H1 (cell line): ENCODE measurements at regions not wholly inside any gene's neighbourhood (a gene's known extent, or its start where the extent isn't known, plus 50 kb on each side); places are given as distances from the start of the nearest gene placed in this dataset.

Experiments
- BACH1 ChIP-seq: IDR thresholded peaks from 2 replicates; pipeline ENCODE4 v1.6.1; 2012; ENCODE audit warnings: low read length, improper control_type of control experiment
- JUND ChIP-seq: IDR thresholded peaks from 2 replicates; pipeline ENCODE4 v1.6.1; 2011; ENCODE audit warnings: mild to moderate bottlenecking, improper control_type of control experiment, low read length
- PHF8 ChIP-seq: fragments of 200-600 bp; sonication (generic); conservative IDR thresholded peaks from 2 replicates; pipeline ENCODE4 v1.7.1; 2012; ENCODE audit warnings: low read depth, mild to moderate bottlenecking, inconsistent platforms, low read length, moderate library complexity
- SIN3A ChIP-seq, 2 experiments: IDR thresholded peaks in 1 of 2; conservative IDR thresholded peaks in 1 of 2; 2 replicates each; pipeline ENCODE4 v1.6.1; 2011 to 2012; ENCODE audit warnings: low read length in 2 of 2, improper control_type of control experiment in 1 of 2, low read depth in 1 of 2, mild to moderate bottlenecking in 1 of 2
- SIX5 ChIP-seq: IDR thresholded peaks from 2 replicates; pipeline ENCODE4 v1.6.1; 2011; ENCODE audit warnings: mild to moderate bottlenecking, low read depth, low read length
- TAF7 ChIP-seq: optimal IDR thresholded peaks from 2 replicates; pipeline ENCODE3; 2011; ENCODE audit warnings: low read depth, mild to moderate bottlenecking, inconsistent platforms, low read length, moderate library complexity, borderline replicate concordance

GRCh38 chr4:116949856-116950255 is 135.5 kb downstream of the TRAM1L1 start (continued):
- TF ChIP-seq SIN3A (conservative IDR thresholded peaks at IDR 0.05 in 1 of 2, IDR thresholded peaks at IDR 0.05 in 1 of 2; ENCODE audit: low read depth in 1 of 2, low read length in 2 of 2) (no peak), BACH1 (no peak), PHF8 (no peak), JUND (no peak), TAF7 (no peak), SIX5 (no peak)
